H1 (cell line): ENCODE measurements at regions not wholly inside any gene's neighbourhood (a gene's known extent, or its start where the extent isn't known, plus 50 kb on each side); places are given as distances from the start of the nearest gene placed in this dataset.

Experiments used
- BRCA1 ChIP-seq: IDR thresholded peaks from 2 replicates; pipeline ENCODE4 v1.6.1; 2012; ENCODE audit warnings: low read depth, low read length, improper control_type of control experiment
- EP300 ChIP-seq, 2 experiments: IDR thresholded peaks; 1 replicate in 1 of 2; 2 replicates in 1 of 2; pipeline ENCODE4 v1.6.1; 2011 to 2012; ENCODE audit warnings: low read depth in 2 of 2, low read length in 2 of 2, mild to moderate bottlenecking in 2 of 2, borderline replicate concordance in 1 of 2, inconsistent platforms in 1 of 2, moderate library complexity in 1 of 2
- GABPA ChIP-seq: IDR thresholded peaks from 2 replicates; pipeline ENCODE4 v1.6.1; 2011; ENCODE audit warnings: mild to moderate bottlenecking, low read length, moderate library complexity, borderline replicate concordance; ENCODE audit not compliant: insufficient read depth
- HDAC6 ChIP-seq: IDR thresholded peaks from one replicate; pipeline ENCODE4 v1.7.1; 2012; ENCODE audit warnings: low read depth, mild to moderate bottlenecking, inconsistent platforms, low read length, moderate library complexity
- JUND ChIP-seq: IDR thresholded peaks from 2 replicates; pipeline ENCODE4 v1.6.1; 2011; ENCODE audit warnings: mild to moderate bottlenecking, improper control_type of control experiment, low read length
- KDM1A ChIP-seq: fragments of 200-600, 300-600 bp; sonication (generic); IDR thresholded peaks from 2 replicates; pipeline ENCODE4 v1.7.1; 2016; ENCODE audit warnings: mild to moderate bottlenecking, low read length, borderline replicate concordance
- SAP30 ChIP-seq: fragments of 300-600 bp; sonication (generic); IDR thresholded peaks from 2 replicates; pipeline ENCODE4 v1.7.1; 2012; ENCODE audit warnings: low read length, moderate library complexity, mild to moderate bottlenecking, inconsistent platforms; ENCODE audit not compliant: insufficient read depth, insufficient replicate concordance
- SIN3A ChIP-seq, 2 experiments: IDR thresholded peaks in 1 of 2; conservative IDR thresholded peaks in 1 of 2; 2 replicates each; pipeline ENCODE4 v1.6.1; 2011 to 2012; ENCODE audit warnings: low read length in 2 of 2, improper control_type of control experiment in 1 of 2, low read depth in 1 of 2, mild to moderate bottlenecking in 1 of 2
- SP4 ChIP-seq: IDR thresholded peaks from 2 replicates; pipeline ENCODE4 v1.6.1; 2012; ENCODE audit warnings: low read length, inconsistent platforms
- TF ChIP-seq, protein P1 (sequence below): fragments of 300-600 bp; sonication (generic); IDR thresholded peaks from 2 replicates; pipeline ENCODE4 v1.7.1; 2012; ENCODE audit warnings: low read length, moderate library complexity, mild to moderate bottlenecking, inconsistent platforms; ENCODE audit not compliant: insufficient replicate concordance
- TF ChIP-seq, protein P2 (sequence below): IDR thresholded peaks from 2 replicates; pipeline ENCODE4 v1.6.1; 2012; ENCODE audit warnings: inconsistent platforms

- TF ChIP-seq, protein P1, sequence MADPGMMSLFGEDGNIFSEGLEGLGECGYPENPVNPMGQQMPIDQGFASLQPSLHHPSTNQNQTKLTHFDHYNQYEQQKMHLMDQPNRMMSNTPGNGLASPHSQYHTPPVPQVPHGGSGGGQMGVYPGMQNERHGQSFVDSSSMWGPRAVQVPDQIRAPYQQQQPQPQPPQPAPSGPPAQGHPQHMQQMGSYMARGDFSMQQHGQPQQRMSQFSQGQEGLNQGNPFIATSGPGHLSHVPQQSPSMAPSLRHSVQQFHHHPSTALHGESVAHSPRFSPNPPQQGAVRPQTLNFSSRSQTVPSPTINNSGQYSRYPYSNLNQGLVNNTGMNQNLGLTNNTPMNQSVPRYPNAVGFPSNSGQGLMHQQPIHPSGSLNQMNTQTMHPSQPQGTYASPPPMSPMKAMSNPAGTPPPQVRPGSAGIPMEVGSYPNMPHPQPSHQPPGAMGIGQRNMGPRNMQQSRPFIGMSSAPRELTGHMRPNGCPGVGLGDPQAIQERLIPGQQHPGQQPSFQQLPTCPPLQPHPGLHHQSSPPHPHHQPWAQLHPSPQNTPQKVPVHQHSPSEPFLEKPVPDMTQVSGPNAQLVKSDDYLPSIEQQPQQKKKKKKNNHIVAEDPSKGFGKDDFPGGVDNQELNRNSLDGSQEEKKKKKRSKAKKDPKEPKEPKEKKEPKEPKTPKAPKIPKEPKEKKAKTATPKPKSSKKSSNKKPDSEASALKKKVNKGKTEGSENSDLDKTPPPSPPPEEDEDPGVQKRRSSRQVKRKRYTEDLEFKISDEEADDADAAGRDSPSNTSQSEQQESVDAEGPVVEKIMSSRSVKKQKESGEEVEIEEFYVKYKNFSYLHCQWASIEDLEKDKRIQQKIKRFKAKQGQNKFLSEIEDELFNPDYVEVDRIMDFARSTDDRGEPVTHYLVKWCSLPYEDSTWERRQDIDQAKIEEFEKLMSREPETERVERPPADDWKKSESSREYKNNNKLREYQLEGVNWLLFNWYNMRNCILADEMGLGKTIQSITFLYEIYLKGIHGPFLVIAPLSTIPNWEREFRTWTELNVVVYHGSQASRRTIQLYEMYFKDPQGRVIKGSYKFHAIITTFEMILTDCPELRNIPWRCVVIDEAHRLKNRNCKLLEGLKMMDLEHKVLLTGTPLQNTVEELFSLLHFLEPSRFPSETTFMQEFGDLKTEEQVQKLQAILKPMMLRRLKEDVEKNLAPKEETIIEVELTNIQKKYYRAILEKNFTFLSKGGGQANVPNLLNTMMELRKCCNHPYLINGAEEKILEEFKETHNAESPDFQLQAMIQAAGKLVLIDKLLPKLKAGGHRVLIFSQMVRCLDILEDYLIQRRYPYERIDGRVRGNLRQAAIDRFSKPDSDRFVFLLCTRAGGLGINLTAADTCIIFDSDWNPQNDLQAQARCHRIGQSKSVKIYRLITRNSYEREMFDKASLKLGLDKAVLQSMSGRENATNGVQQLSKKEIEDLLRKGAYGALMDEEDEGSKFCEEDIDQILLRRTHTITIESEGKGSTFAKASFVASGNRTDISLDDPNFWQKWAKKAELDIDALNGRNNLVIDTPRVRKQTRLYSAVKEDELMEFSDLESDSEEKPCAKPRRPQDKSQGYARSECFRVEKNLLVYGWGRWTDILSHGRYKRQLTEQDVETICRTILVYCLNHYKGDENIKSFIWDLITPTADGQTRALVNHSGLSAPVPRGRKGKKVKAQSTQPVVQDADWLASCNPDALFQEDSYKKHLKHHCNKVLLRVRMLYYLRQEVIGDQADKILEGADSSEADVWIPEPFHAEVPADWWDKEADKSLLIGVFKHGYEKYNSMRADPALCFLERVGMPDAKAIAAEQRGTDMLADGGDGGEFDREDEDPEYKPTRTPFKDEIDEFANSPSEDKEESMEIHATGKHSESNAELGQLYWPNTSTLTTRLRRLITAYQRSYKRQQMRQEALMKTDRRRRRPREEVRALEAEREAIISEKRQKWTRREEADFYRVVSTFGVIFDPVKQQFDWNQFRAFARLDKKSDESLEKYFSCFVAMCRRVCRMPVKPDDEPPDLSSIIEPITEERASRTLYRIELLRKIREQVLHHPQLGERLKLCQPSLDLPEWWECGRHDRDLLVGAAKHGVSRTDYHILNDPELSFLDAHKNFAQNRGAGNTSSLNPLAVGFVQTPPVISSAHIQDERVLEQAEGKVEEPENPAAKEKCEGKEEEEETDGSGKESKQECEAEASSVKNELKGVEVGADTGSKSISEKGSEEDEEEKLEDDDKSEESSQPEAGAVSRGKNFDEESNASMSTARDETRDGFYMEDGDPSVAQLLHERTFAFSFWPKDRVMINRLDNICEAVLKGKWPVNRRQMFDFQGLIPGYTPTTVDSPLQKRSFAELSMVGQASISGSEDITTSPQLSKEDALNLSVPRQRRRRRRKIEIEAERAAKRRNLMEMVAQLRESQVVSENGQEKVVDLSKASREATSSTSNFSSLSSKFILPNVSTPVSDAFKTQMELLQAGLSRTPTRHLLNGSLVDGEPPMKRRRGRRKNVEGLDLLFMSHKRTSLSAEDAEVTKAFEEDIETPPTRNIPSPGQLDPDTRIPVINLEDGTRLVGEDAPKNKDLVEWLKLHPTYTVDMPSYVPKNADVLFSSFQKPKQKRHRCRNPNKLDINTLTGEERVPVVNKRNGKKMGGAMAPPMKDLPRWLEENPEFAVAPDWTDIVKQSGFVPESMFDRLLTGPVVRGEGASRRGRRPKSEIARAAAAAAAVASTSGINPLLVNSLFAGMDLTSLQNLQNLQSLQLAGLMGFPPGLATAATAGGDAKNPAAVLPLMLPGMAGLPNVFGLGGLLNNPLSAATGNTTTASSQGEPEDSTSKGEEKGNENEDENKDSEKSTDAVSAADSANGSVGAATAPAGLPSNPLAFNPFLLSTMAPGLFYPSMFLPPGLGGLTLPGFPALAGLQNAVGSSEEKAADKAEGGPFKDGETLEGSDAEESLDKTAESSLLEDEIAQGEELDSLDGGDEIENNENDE = no peak
- TF ChIP-seq SIN3A (conservative IDR thresholded peaks at IDR 0.05 in 1 of 2, IDR thresholded peaks at IDR 0.05 in 1 of 2; ENCODE audit: low read depth in 1 of 2, low read length in 2 of 2) (no peak), HDAC6 (no peak), BRCA1 (no peak), EP300 (IDR thresholded peaks at IDR 0.05; ENCODE audit: borderline replicate concordance in 1 of 2, low read depth in 2 of 2, low read length in 2 of 2) (no peak), GABPA (no peak), SAP30 (no peak), KDM1A (no peak), SP4 (no peak), JUND (no peak)
- TF ChIP-seq, protein P2, sequence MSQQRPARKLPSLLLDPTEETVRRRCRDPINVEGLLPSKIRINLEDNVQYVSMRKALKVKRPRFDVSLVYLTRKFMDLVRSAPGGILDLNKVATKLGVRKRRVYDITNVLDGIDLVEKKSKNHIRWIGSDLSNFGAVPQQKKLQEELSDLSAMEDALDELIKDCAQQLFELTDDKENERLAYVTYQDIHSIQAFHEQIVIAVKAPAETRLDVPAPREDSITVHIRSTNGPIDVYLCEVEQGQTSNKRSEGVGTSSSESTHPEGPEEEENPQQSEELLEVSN = no peak
Measured at GRCh38 chr2:10221443-10221842, 81.3 kb upstream of the HPCAL1 start (continued).
